ENCODE measurements at regions not wholly inside any gene's neighbourhood (a gene's known extent, or its start where the extent isn't known, plus 50 kb on each side); places are given as distances from the start of the nearest gene placed in this dataset.
A peak's percentile ranks its signal among the peaks of the same experiment; 100 is the strongest.

DNA sequence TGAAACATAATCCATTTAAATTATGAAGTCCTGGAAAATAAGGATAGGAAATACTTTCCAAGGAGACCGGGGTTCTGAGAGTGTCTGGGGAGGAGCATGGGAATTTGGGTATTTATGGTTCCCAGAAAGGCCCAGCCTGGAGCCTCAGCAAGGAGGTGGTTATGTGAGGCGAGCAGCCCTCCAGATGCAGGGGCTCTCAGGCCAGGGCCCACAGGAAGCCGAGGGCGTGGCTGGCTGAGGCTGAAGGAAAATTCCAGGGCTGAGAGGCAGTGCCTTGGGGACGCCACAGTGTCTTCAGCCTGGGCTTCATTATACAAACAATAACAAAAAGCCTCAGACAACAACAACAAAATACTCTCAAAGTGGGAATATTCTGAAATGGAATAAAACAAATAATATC lies 86.9 kb upstream of the SERPINE2 start:
- Histone ChIP-seq H3K36me3 (ENCODE audit: insufficient read depth) (no peaks in the 10 kb centered on the region), H3K9me2 (ENCODE audit: insufficient read depth) (peaks cover 5% of the 10 kb centered on the region; the same call in 1 of the 2 replicates), H3K4me2 (no peak overlapping the region), H3K27ac (ENCODE audit: low read depth) (no peak overlapping the region), H3K27me3 (ENCODE audit: insufficient read depth) (no peaks in the 10 kb centered on the region), H4K20me1 (replicated peaks; ENCODE audit: insufficient read depth) (no peaks in the 10 kb centered on the region), H3F3A (replicated peaks; ENCODE audit: low read depth) (no peaks in the 10 kb centered on the region), H3K4me1 (ENCODE audit: insufficient read depth) (no peaks in the 10 kb centered on the region), H2AFZ (0 out of 2 replicates have a peak overlapping the region, but pooled peaks have one; percentile 34), H3K4me3 (no peak overlapping the region), H3K79me2 (replicated peaks; ENCODE audit: insufficient read depth) (no peaks in the 10 kb centered on the region)
- Mint-ChIP-seq H3K36me3 (ENCODE audit: low read depth) (no peaks in the 10 kb centered on the region), H3K4me3 (no peak overlapping the region), H3K27me3 (ENCODE audit: insufficient read depth, low read depth, poor library complexity) (no peaks in the 10 kb centered on the region), H3K27ac (no peak overlapping the region), H3K4me1 (no peaks in the 10 kb centered on the region), H3K9me3 (no peaks in the 10 kb centered on the region)
- no peak for TF ChIP-seq POLR2AphosphoS5 (IDR thresholded peaks at IDR 0.05; ENCODE audit: low read depth)
- no peak for TF ChIP-seq NANOG (IDR thresholded peaks at IDR 0.05; ENCODE audit: borderline replicate concordance)
- TF ChIP-seq EZH2phosphoT487 (IDR thresholded peaks at IDR 0.05; ENCODE audit: unreplicated experiment): no peak
- no peak for TF ChIP-seq STAT1 (IDR thresholded peaks at IDR 0.05; ENCODE audit: unreplicated experiment)
- DNase-seq (ENCODE audit: low spot score): peak; percentile 31
- peak; percentile 78 for ATAC-seq

DNA sequence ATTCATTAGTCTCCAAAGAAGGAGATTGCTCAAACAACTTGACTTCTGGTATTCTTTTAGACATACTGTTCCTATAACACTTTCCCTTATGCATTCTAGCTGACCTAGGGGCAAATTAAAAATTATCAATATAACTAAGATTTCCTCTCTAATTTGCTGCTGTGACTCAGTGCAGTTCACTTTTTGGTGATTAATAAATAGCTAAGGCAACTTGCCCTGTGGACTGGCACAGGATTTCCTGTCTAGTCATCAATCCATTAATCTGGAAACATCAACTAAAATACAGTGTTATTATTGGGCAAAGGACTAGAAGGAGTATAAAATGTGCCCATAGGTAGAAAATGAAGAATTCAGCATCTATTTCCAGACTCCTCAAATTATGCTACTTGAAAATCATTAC lies 83.5 kb upstream of the SERPINE2 start:
- peaks cover 19% of the 10 kb centered on the region for H3K9me3 Mint-ChIP-seq
- no peaks in the 10 kb centered on the region for H4K20me1 ChIP-seq (replicated peaks; ENCODE audit: insufficient read depth)
- H3K27me3 ChIP-seq (ENCODE audit: insufficient read depth): no peaks in the 10 kb centered on the region
- no peak overlapping the region for H3K27ac Mint-ChIP-seq
- no peaks in the 10 kb centered on the region for H3K4me1 Mint-ChIP-seq
- no peaks in the 10 kb centered on the region for H3K79me2 ChIP-seq (replicated peaks; ENCODE audit: insufficient read depth)
- TF ChIP-seq STAT1 (IDR thresholded peaks at IDR 0.05; ENCODE audit: unreplicated experiment) (no peak), EZH2 (IDR thresholded peaks at IDR 0.05; ENCODE audit: low read depth, unreplicated experiment) (no peak), CREB1 (CRISPR knock-in tag; IDR thresholded peaks at IDR 0.05; ENCODE audit: low read depth) (no peak)
- TF ChIP-seq, protein P1, sequence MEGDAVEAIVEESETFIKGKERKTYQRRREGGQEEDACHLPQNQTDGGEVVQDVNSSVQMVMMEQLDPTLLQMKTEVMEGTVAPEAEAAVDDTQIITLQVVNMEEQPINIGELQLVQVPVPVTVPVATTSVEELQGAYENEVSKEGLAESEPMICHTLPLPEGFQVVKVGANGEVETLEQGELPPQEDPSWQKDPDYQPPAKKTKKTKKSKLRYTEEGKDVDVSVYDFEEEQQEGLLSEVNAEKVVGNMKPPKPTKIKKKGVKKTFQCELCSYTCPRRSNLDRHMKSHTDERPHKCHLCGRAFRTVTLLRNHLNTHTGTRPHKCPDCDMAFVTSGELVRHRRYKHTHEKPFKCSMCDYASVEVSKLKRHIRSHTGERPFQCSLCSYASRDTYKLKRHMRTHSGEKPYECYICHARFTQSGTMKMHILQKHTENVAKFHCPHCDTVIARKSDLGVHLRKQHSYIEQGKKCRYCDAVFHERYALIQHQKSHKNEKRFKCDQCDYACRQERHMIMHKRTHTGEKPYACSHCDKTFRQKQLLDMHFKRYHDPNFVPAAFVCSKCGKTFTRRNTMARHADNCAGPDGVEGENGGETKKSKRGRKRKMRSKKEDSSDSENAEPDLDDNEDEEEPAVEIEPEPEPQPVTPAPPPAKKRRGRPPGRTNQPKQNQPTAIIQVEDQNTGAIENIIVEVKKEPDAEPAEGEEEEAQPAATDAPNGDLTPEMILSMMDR (conservative IDR thresholded peaks at IDR 0.05; ENCODE audit: low read depth in 2 of 2): no peak
- no peak overlapping the region for H2AFZ ChIP-seq
- no peaks in the 10 kb centered on the region for H3K4me1 ChIP-seq (ENCODE audit: insufficient read depth)
- no peak overlapping the region for H3K4me3 Mint-ChIP-seq
- no peak overlapping the region for H3K27ac ChIP-seq (ENCODE audit: low read depth)
- no peaks in the 10 kb centered on the region for H3K27me3 Mint-ChIP-seq (ENCODE audit: insufficient read depth, low read depth, poor library complexity)
- no peak for ATAC-seq
- no peaks in the 10 kb centered on the region for H3F3A ChIP-seq (replicated peaks; ENCODE audit: low read depth)
- DNase-seq (ENCODE audit: low spot score): no peak
- H3K9me2 ChIP-seq (ENCODE audit: insufficient read depth): peaks cover 5% of the 10 kb centered on the region
- 0 out of 2 replicates have a peak, but pooled peaks cover 5% of the 10 kb centered on the region for H3K36me3 ChIP-seq (ENCODE audit: insufficient read depth)
- H3K4me3 ChIP-seq: no peak overlapping the region
- H3K36me3 Mint-ChIP-seq (ENCODE audit: low read depth): peaks cover 10% of the 10 kb centered on the region; the same call in 2 of the 3 replicates
- H3K4me2 ChIP-seq: no peak overlapping the region

DNA sequence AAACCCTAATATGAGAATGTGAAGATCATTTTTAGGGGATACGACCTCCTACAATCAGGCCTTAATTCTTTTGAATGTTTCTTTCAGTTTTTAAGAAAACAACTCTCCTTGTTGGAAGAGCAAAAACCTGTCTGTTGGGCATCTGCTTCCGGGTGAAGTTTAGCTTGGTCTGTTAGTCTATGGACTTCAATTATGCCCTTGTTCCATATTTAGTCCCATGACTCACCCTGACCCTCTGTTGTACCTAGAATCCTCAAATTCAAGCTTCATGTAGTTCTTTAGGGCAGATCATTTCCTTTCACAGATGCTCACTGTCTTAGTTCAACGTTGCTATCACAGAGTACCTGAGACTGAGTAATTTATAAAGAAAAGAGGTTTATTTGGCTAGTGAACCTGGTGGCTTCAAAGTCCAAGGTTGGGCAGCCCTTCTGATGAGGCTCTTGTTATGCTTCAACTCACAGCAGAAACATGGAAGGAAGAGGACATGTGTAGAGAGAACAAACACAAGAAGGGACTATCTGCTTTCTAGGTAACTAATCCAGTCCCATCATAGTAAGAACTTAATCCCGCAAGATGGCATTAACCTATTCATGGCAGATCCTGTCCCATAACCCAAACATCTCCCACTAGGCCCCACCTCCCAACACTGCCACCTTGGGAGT lies 82.5 kb upstream of the SERPINE2 start:
- Histone ChIP-seq H3K27me3 (ENCODE audit: insufficient read depth) (no peaks in the 10 kb centered on the region), H3K36me3 (ENCODE audit: insufficient read depth) (0 out of 2 replicates have a peak, but pooled peaks cover 5% of the 10 kb centered on the region), H3K4me3 (no peak overlapping the region), H3K9me2 (ENCODE audit: insufficient read depth) (peaks cover 5% of the 10 kb centered on the region), H3F3A (replicated peaks; ENCODE audit: low read depth) (no peaks in the 10 kb centered on the region), H2AFZ (no peak overlapping the region), H3K79me2 (replicated peaks; ENCODE audit: insufficient read depth) (no peaks in the 10 kb centered on the region), H3K4me1 (ENCODE audit: insufficient read depth) (no peaks in the 10 kb centered on the region), H3K4me2 (no peak overlapping the region), H4K20me1 (replicated peaks; ENCODE audit: insufficient read depth) (no peaks in the 10 kb centered on the region), H3K27ac (ENCODE audit: low read depth) (no peak overlapping the region)
- ATAC-seq: no peak
- H3K27ac Mint-ChIP-seq: no peak overlapping the region
- no peaks in the 10 kb centered on the region for H3K27me3 Mint-ChIP-seq (ENCODE audit: insufficient read depth, low read depth, poor library complexity)
- peaks cover 19% of the 10 kb centered on the region for H3K9me3 Mint-ChIP-seq
- no peak for DNase-seq (ENCODE audit: low spot score)
- TF ChIP-seq ZNF331 (CRISPR knock-in tag; IDR thresholded peaks at IDR 0.05; ENCODE audit: low read depth) (no peak), EZH2phosphoT487 (IDR thresholded peaks at IDR 0.05; ENCODE audit: unreplicated experiment) (no peak), ZNF114 (CRISPR knock-in tag; IDR thresholded peaks at IDR 0.05) (no peak), STAT1 (IDR thresholded peaks at IDR 0.05; ENCODE audit: unreplicated experiment) (no peak)
- TF ChIP-seq, protein P2, sequence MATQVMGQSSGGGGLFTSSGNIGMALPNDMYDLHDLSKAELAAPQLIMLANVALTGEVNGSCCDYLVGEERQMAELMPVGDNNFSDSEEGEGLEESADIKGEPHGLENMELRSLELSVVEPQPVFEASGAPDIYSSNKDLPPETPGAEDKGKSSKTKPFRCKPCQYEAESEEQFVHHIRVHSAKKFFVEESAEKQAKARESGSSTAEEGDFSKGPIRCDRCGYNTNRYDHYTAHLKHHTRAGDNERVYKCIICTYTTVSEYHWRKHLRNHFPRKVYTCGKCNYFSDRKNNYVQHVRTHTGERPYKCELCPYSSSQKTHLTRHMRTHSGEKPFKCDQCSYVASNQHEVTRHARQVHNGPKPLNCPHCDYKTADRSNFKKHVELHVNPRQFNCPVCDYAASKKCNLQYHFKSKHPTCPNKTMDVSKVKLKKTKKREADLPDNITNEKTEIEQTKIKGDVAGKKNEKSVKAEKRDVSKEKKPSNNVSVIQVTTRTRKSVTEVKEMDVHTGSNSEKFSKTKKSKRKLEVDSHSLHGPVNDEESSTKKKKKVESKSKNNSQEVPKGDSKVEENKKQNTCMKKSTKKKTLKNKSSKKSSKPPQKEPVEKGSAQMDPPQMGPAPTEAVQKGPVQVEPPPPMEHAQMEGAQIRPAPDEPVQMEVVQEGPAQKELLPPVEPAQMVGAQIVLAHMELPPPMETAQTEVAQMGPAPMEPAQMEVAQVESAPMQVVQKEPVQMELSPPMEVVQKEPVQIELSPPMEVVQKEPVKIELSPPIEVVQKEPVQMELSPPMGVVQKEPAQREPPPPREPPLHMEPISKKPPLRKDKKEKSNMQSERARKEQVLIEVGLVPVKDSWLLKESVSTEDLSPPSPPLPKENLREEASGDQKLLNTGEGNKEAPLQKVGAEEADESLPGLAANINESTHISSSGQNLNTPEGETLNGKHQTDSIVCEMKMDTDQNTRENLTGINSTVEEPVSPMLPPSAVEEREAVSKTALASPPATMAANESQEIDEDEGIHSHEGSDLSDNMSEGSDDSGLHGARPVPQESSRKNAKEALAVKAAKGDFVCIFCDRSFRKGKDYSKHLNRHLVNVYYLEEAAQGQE (IDR thresholded peaks at IDR 0.05; ENCODE audit: unreplicated experiment): no peak
- TF ChIP-seq, protein P3, sequence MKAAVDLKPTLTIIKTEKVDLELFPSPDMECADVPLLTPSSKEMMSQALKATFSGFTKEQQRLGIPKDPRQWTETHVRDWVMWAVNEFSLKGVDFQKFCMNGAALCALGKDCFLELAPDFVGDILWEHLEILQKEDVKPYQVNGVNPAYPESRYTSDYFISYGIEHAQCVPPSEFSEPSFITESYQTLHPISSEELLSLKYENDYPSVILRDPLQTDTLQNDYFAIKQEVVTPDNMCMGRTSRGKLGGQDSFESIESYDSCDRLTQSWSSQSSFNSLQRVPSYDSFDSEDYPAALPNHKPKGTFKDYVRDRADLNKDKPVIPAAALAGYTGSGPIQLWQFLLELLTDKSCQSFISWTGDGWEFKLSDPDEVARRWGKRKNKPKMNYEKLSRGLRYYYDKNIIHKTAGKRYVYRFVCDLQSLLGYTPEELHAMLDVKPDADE (IDR thresholded peaks at IDR 0.05): no peak
- H3K36me3 Mint-ChIP-seq (ENCODE audit: low read depth): peaks cover 10% of the 10 kb centered on the region; the same call in 2 of the 3 replicates
- H3K4me3 Mint-ChIP-seq: no peak overlapping the region
- no peaks in the 10 kb centered on the region for H3K4me1 Mint-ChIP-seq
